ENCODE measurements at regions not wholly inside any gene's neighbourhood (a gene's known extent, or its start where the extent isn't known, plus 50 kb on each side); places are given as distances from the start of the nearest gene placed in this dataset.

DNA sequence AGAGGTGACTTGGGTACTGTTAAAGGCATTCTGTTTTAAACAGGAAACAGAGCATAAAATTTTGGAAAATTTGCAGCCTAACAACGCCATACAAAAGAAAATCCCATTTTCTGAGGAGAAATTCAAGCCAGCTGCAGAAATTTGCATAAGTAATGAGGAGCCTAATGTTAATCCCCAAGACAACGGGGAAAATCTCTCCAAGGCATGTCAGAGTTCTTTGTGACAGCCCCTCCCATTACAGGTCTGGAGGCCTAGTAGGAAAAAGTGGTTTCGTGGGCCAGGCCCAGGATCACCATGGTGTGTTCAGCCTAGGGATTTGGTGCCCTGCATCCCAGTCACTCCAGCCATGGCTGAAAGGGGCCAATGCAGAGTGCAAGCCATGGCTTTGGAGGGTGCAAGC is 1333.1 kb upstream of the TENM4 start:
- TF ChIP-seq, protein P1, sequence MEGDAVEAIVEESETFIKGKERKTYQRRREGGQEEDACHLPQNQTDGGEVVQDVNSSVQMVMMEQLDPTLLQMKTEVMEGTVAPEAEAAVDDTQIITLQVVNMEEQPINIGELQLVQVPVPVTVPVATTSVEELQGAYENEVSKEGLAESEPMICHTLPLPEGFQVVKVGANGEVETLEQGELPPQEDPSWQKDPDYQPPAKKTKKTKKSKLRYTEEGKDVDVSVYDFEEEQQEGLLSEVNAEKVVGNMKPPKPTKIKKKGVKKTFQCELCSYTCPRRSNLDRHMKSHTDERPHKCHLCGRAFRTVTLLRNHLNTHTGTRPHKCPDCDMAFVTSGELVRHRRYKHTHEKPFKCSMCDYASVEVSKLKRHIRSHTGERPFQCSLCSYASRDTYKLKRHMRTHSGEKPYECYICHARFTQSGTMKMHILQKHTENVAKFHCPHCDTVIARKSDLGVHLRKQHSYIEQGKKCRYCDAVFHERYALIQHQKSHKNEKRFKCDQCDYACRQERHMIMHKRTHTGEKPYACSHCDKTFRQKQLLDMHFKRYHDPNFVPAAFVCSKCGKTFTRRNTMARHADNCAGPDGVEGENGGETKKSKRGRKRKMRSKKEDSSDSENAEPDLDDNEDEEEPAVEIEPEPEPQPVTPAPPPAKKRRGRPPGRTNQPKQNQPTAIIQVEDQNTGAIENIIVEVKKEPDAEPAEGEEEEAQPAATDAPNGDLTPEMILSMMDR (IDR thresholded peaks at IDR 0.05) = no peak

- TF ChIP-seq, protein P1 (IDR thresholded peaks at IDR 0.05) = no peak
These were observed 1330.2 kb upstream of the TENM4 start for GRCh38 chr11:80771017-80771416.

DNA sequence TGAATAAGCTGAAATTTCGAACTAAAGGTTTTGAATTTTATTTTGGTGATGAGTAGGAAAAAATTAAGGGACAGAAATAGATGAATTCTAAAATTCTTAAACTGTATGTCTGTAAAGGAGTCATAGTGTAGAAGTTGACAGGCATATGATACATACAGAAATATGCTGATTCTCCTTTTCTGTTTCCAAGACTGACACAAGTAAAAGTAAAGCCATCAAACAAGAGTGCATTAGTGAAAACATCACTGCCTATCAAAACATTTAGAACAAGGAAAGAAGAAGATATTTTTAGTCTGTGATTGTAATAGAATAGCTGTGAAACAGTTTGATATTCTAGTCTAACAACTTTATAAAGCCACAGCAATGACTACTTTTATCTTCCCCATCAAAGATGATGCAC is 1318.0 kb upstream of the TENM4 start:
- TF ChIP-seq, protein P1 (IDR thresholded peaks at IDR 0.05) = no peak

DNA sequence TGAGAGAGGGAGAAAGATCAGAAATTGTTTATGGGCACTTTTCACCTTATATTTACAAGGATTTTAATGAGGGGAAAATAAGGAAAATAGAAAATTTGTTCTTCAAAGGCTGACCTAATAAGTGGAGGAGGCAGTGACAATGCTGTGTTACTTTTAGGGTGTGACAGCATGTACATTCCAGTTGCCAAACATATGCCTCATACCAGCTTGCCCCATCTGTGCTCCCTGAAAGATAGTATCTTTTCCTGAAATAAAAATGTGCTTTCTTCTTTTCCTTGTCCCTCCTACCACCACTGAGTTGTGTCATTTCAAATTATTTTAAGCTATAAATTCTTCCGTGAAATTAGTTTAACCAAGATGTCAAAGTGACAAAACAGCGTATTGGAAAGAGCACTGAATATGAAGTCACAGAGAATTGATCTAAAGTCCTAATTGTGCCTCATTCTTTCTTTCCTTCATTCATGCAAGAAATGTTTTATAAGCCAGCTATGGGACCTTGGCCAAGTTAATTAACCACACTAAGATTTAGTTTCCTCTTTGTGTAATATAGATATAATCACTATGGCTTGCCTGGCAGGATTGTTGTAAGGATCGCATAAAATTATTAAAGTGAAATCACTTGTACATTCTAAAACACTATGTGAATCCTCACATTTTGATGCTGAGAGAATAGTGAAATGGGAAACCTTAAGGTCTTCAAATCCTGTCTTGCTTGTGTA is 1307.5 kb upstream of the TENM4 start:
- TF ChIP-seq, protein P1 (IDR thresholded peaks at IDR 0.05) = no peak

DNA sequence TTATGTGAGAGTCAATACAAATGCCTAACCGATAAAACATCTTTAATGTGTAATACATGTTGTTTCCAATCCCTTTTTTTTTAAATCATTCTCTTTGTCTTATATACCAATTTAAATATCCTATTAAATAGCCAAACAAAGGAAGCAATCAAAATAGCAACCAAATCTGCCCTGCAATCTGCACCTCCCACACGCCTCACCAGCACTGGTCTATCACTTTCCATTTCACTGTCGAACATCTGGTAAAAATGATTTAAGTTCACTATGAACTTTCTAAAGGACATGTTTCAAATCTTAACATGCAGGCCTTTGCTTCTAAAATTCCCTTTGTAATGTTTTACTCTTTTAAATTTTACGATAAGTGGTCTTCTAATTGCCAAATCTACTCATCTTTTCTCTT is 1305.5 kb upstream of the TENM4 start:
- TF ChIP-seq, protein P1 (IDR thresholded peaks at IDR 0.05) = no peak

DNA sequence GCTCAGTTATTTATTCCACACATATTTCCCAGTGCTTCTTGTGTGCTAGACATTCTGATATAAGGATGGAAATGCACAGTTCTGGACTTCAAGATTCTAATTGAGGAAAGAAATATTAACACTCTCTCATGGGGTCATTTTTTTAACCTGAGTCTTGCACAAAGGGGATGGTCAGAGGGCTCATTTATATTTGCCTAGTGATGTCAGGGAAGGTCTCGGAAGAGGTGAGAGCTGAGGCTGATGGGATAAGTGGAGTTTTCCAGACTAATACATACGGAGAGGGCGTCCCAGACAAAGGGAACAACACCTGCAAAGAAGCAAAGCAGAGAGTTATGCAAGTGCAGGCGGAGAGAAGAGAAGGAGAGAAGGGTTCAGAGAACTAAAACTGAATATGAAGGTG is 1304.6 kb upstream of the TENM4 start:
- TF ChIP-seq, protein P1 (IDR thresholded peaks at IDR 0.05) = no peak

GRCh38 chr11:80733790-80734189 is 1293.0 kb upstream of the TENM4 start:
- TF ChIP-seq, protein P1 (IDR thresholded peaks at IDR 0.05) = no peak

DNA sequence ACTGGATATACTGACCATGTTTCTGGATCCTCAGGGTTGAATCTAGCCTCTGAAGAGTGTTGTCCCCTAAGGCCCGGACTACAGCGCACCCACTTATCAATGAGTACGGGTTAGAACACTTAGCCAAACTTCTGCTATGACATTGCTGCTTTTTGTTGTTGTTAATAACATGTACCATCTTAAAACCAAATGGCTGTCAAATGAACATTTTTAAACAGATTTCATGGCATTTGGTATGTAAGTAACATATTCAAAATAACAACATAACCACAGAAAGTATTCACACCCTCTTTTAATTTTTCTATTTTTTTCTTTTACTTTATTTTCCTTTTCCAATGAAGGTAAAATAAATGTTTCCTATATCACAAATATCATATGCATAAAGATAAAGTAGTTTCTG is 1292.5 kb upstream of the TENM4 start:
- TF ChIP-seq, protein P1 (IDR thresholded peaks at IDR 0.05) = no peak
